Heart right ventricle (tissue), 16 donors: ENCODE measurements at regions not wholly inside any gene's neighbourhood (a gene's known extent, or its start where the extent isn't known, plus 50 kb on each side); places are given as distances from the start of the nearest gene placed in this dataset.

Source experiments
- ATAC-seq, 8 donors: fragments of 200-7000 bp; cut with Tn5 transposase; one replicate each; pipeline ENCODE4 v1.9.1; 2020; ENCODE audit warnings: mild to moderate bottlenecking in 8 of 8, moderate library complexity in 8 of 8, moderate number of reproducible peaks in 1 of 8
- DNase-seq, 2 donors: peaks; one replicate each; pipeline ENCODE4 v3.0.0-alpha.2; 2020
- H3K27ac ChIP-seq, 10 donors: fragments of 200-600 bp; sonication (generic) in 2 of 10; one replicate each; pipeline versions ENCODE4 v1.5.0 to v1.8.0; 2020 to 2022; ENCODE audit warnings: mild to moderate bottlenecking in 3 of 10
- H3K27me3 ChIP-seq, 7 donors: fragments of 200-600 bp; one replicate each; pipeline ENCODE4 v1.8.0; 2021 to 2022; ENCODE audit warnings: mild to moderate bottlenecking in 2 of 7
- H3K36me3 ChIP-seq, 9 donors: fragments of 200-600 bp; sonication (generic) in 1 of 9; one replicate each; pipeline versions ENCODE4 v1.5.0 to v1.8.0; 2020 to 2022; ENCODE audit warnings: mild to moderate bottlenecking in 2 of 9
- H3K4me1 ChIP-seq, 9 donors: fragments of 200-600 bp; sonication (generic) in 1 of 9; one replicate each; pipeline versions ENCODE4 v1.5.0 to v1.8.0; 2020 to 2022; ENCODE audit warnings: mild to moderate bottlenecking in 4 of 9
- H3K4me3 ChIP-seq, 10 donors: fragments of 200-600 bp; sonication (generic) in 2 of 10; one replicate each; pipeline versions ENCODE4 v1.5.0 to v1.8.0; 2020 to 2022; ENCODE audit warnings: mild to moderate bottlenecking in 7 of 10, moderate library complexity in 2 of 10
- H3K9me3 ChIP-seq, 11 donors: fragments of 200-600 bp in 10 of 11; sonication (generic) in 2 of 11; one replicate each; pipeline versions ENCODE4 v1.5.0 to v1.8.0; 2013 to 2022; ENCODE audit warnings: mild to moderate bottlenecking in 2 of 11, control low read depth in 1 of 11, moderate library complexity in 1 of 11
- WGBS, 2 donors: extraction: QIAGEN DNeasy Blood & Tissue Kit; methylation state at CpG; one replicate each; pipeline ENCODE4 v1.1.7; 2013; ENCODE audit warnings: inconsistent platforms in 1 of 2; 5-methylcytosine and 5-hydroxymethylcytosine counted together
- intact Hi-C, 10 donors: fragments of 100-400 bp; cut with DNase I; formaldehyde crosslinking; loops; one replicate each; pipeline versions ENCODE4 v1.11.1 to v1.14.2; 2022
- TF ChIP-seq, protein P1 (sequence below), 9 donors: fragments of 200-600 bp; sonication (generic) in 2 of 9; IDR thresholded peaks; one replicate each; pipeline versions ENCODE4 v1.5.0 to v1.8.0; 2021 to 2022; ENCODE audit warnings: antibody characterized with exemption in 9 of 9, mild to moderate bottlenecking in 5 of 9, moderate library complexity in 1 of 9
- donor health status: Arrhythmogenic right ventricular cardiomyopathy.
- donor health status: ischemic (EF 13 %, LVEDD 7.1; RV severe dilation, severe dysfunction).
- donor health status: healthy with polysubstance abuse.
- donor health status: DM: no; HTN: yes; CAD: no.
- donor health status: DM: no; HTN: no; CAD: no.
- donor health status: ischemic (EF 25% LVEDD 6.9; RV normal size, moderate dysfunction).
- donor health status: ischemic (EF 25% LVEDD 5.7; RV mildly dilated, moderate dysfunction).
- donor health status: healthy.
- donor health status: DM: yes; HTN: yes; CAD: no.
- donor health status: Ischemic cardiomyopathy.
- donor health status: ischemic (EF 35%, LVEDD 5.7; RV mildly dilated, moderate dysfunction).
- donor health status: nonischemic (EF 11% LVEDD 7.7; RV severe dilation, severe dysfunction).
- donor health status: DM: yes; HTN: yes; CAD: no.
- donor health status: PGD.
- donor health status: ischemic (EF 29% LVEDD 5.4; RV normal size, mild dysfunction).
- donor health status: nonischemic (EF 23%, LVEDD 6.1; RV moderate dilation, normal function).

DNA sequence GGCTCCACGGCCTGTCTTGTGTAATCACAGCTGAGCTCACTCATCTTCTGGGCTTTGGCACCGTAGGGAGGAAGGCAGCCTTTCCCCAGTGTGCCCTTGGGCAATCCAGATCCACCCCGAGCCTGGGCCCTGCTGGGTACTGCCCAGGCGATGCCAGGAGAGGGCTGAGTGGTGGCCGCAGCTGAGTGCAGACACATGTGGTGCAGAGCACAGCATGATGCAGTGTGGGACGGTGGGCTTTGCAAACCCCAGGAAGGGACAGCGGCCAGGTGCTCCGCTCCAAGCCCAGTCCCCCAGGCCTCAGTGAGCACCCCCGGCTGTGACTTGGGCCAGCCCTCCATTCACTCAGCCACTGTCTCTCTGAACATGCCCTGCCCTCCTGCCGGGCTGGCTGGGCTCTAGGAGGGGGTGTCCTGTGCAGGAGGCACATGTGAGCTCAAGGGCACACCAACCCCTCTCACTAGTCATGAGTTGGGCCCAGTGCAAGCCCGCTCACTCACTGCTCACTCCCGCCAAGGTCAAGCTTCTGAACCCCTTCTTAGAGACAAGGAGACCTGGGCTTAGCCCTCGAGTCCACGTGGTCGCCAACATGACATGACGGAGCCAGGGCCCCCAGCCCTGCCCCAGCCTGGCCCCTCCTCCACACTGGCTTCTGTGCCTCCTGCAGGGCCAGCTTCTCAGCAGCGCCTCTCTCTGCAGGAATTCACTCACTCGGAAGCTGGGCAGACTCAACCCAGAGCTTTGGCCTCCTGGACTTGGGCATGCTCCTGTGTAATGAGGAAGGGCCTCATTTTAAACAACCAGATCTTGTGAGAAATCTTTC, 77.5 kb upstream of the INSIG1 start:
- TF ChIP-seq, protein P1, sequence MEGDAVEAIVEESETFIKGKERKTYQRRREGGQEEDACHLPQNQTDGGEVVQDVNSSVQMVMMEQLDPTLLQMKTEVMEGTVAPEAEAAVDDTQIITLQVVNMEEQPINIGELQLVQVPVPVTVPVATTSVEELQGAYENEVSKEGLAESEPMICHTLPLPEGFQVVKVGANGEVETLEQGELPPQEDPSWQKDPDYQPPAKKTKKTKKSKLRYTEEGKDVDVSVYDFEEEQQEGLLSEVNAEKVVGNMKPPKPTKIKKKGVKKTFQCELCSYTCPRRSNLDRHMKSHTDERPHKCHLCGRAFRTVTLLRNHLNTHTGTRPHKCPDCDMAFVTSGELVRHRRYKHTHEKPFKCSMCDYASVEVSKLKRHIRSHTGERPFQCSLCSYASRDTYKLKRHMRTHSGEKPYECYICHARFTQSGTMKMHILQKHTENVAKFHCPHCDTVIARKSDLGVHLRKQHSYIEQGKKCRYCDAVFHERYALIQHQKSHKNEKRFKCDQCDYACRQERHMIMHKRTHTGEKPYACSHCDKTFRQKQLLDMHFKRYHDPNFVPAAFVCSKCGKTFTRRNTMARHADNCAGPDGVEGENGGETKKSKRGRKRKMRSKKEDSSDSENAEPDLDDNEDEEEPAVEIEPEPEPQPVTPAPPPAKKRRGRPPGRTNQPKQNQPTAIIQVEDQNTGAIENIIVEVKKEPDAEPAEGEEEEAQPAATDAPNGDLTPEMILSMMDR (IDR thresholded peaks at IDR 0.05) = no peak
- Histone ChIP-seq H3K9me3 (no peaks in the 10 kb centered on the region), H3K4me1 (no peaks in the 10 kb centered on the region), H3K36me3 (no peaks in the 10 kb centered on the region), H3K4me3 (no peak overlapping the region), H3K27me3 (peaks cover 0 to 35% (median 28%) of the 10 kb centered on the region in 7 donors), H3K27ac (no peak overlapping the region)
- DNase-seq (no peak), ATAC-seq (peak in 2 of 8 donors; percentile 42 to 56)
- 87 to 92% methylated on average over 18 of the region's 18 CpGs for WGBS, 2 donors
- intact Hi-C loops = no loop called here

DNA sequence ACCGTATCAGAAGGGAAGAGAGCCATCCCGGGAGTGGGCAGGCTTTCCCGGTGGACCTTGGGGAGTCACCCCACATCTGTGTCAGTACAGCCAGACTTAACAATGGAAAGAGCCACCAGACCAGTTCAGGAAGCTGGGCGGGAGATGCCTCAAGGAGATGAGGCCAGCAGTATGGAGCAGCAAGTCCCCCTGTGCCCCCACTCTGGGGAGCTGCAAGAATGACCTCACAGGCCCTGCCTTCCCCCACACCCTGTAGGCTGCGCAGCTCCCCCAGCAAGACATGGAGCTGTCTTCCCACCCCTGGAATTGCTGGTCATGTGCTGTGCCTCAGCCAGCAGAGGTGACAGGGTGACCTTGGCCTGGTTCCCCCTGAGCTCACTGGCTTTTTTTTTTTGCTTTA, 76.8 kb upstream of the INSIG1 start:
- DNase-seq = no peak
- H3K9me3 ChIP-seq = no peaks in the 10 kb centered on the region
- H3K27me3 ChIP-seq = peaks cover 0 to 31% (median 21%) of the 10 kb centered on the region in 7 donors
- intact Hi-C loops = no loop called here
- 72 to 73% methylated on average over 5 of the region's 5 CpGs for WGBS, 2 donors
- TF ChIP-seq, protein P1 (IDR thresholded peaks at IDR 0.05) = no peak
- H3K27ac ChIP-seq = no peak overlapping the region
- no peak overlapping the region for H3K4me3 ChIP-seq
- ATAC-seq = no peak
- H3K36me3 ChIP-seq = no peaks in the 10 kb centered on the region
- H3K4me1 ChIP-seq = no peaks in the 10 kb centered on the region

DNA sequence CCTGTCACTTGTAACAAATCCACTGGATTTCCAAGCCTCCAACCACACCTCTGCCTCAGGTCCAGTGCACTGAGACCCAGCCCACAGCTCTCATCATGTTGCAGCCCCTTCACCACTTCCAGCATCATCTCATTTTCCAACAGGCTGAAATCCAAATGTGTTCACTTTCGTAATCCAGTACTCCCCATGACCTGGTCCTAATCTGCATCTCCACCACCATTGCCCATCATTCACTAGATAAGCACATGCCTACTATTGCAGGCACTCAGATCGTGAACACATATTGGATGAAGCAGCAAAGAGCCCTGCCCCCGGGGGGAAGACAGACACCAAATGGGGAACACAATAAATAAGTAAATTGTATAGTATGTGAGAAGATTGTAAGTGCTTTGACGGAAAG, 76.1 kb upstream of the INSIG1 start:
- H3K27ac ChIP-seq = no peak overlapping the region
- H3K4me1 ChIP-seq = no peaks in the 10 kb centered on the region
- WGBS, 2 donors = 81 to 85% methylated on average over 4 of the region's 4 CpGs
- DNase-seq = no peak
- no peak overlapping the region for H3K4me3 ChIP-seq
- ATAC-seq = no peak
- H3K27me3 ChIP-seq = peaks cover 0 to 30% (median 22%) of the 10 kb centered on the region in 7 donors
- intact Hi-C loops = no loop called here
- TF ChIP-seq, protein P1 (IDR thresholded peaks at IDR 0.05) = no peak
- H3K9me3 ChIP-seq = no peaks in the 10 kb centered on the region
- no peaks in the 10 kb centered on the region for H3K36me3 ChIP-seq

DNA sequence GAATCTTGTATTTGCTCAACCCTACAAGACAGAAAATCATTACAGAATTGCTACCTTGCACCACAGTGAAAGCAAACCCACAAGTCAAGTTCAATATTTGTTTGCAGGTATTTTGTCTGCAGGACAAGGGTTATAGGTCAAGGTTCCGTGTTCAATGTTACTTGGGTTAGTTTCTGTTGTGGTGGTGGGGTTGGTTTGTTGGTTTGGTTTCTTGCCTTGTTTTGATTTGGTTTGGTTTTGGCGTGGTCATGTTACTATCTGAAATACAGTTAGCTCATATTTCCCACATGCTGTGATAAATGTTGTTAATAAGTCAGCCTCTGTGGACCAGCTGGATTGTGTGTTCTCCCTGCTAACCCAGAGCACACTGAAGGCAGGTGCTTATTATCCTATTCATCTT, 75.6 kb upstream of the INSIG1 start:
- 70 to 90% methylated on average over 2 of the region's 2 CpGs for WGBS, 2 donors
- no peak for DNase-seq
- intact Hi-C loops = no loop called here

More for the DNA sequence above, 75.6 kb upstream of the INSIG1 start:
- no peaks in the 10 kb centered on the region for H3K4me1 ChIP-seq
- TF ChIP-seq, protein P1 (IDR thresholded peaks at IDR 0.05) = no peak
- no peak overlapping the region for H3K4me3 ChIP-seq
- no peak overlapping the region for H3K27ac ChIP-seq
- peaks cover 0 to 32% (median 23%) of the 10 kb centered on the region in 7 donors for H3K27me3 ChIP-seq
- no peak for ATAC-seq
- no peaks in the 10 kb centered on the region for H3K9me3 ChIP-seq
- H3K36me3 ChIP-seq = no peaks in the 10 kb centered on the region
